Upper lobe of left lung (tissue), 4 donors: ENCODE measurements at regions not wholly inside any gene's neighbourhood (a gene's known extent, or its start where the extent isn't known, plus 50 kb on each side); places are given as distances from the start of the nearest gene placed in this dataset.

ENCODE experiments used
- CTCF ChIP-seq, 6 experiments: fragments of 450-650 bp in 4 of 6; fragments of 200-600 bp in 2 of 6; sonication (generic) in 2 of 6; IDR thresholded peaks; one replicate each; pipeline ENCODE4 v1.5.1; 2016 to 2019; ENCODE audit warnings: antibody characterized with exemption in 6 of 6
- EP300 ChIP-seq, 4 donors: sonication (generic); formaldehyde crosslinking; IDR thresholded peaks; one replicate each; pipeline ENCODE4 v1.5.1; 2017; ENCODE audit warnings: antibody characterized with exemption in 4 of 4, control low read depth in 2 of 4
- POLR2A ChIP-seq, 4 donors: fragments of 450-650 bp; IDR thresholded peaks; one replicate each; pipeline ENCODE4 v1.5.1; 2016 to 2017; ENCODE audit warnings: antibody characterized with exemption in 4 of 4, mild to moderate bottlenecking in 2 of 4
- POLR2AphosphoS5 ChIP-seq, 2 donors: sonication (generic); formaldehyde crosslinking; IDR thresholded peaks; one replicate each; pipeline ENCODE4 v1.5.1; 2017; ENCODE audit warnings: antibody characterized with exemption in 2 of 2

GRCh38 chr5:165263536-165263935, 1758.1 kb downstream of the MAT2B start:
- TF ChIP-seq CTCF (IDR thresholded peaks at IDR 0.05) (no peak), POLR2A (IDR thresholded peaks at IDR 0.05) (no peak), POLR2AphosphoS5 (IDR thresholded peaks at IDR 0.05) (no peak), EP300 (IDR thresholded peaks at IDR 0.05) (no peak)
